Panc1 (cell line): ENCODE measurements at regions not wholly inside any gene's neighbourhood (a gene's known extent, or its start where the extent isn't known, plus 50 kb on each side); places are given as distances from the start of the nearest gene placed in this dataset.

Experiments
- CTCF ChIP-seq: fragments of 450-650 bp; IDR thresholded peaks from 2 replicates; pipeline ENCODE4 v1.5.1; 2017; ENCODE audit warnings: mild to moderate bottlenecking
- POLR2AphosphoS5 ChIP-seq: IDR thresholded peaks from 2 replicates; pipeline ENCODE4 v1.6.1; 2012; ENCODE audit warnings: mild to moderate bottlenecking, low read depth, low read length, moderate library complexity
- REST ChIP-seq, 2 experiments: IDR thresholded peaks; 2 replicates each; pipeline ENCODE4 v1.6.1; 2011 to 2012; ENCODE audit warnings: low read depth in 2 of 2, control low read depth in 1 of 2, low read length in 1 of 2, mild to moderate bottlenecking in 1 of 2, moderate library complexity in 1 of 2; ENCODE audit not compliant: insufficient read depth in 1 of 2

- TF ChIP-seq POLR2AphosphoS5, result no peak
- TF ChIP-seq REST (IDR thresholded peaks at IDR 0.05; ENCODE audit: insufficient read depth in 1 of 2, low read depth in 2 of 2, low read length in 1 of 2), result no peak
- no peak for TF ChIP-seq CTCF
These were observed 58.4 kb upstream of the KAZN start for GRCh38 chr1:14539953-14540563.
